SW 1271 (cell line): ENCODE measurements at regions not wholly inside any gene's neighbourhood (a gene's known extent, or its start where the extent isn't known, plus 50 kb on each side); places are given as distances from the start of the nearest gene placed in this dataset.
A peak's percentile ranks its signal among the peaks of the same experiment; 100 is the strongest.

ENCODE experiments used
- DNase-seq, 2 experiments: peaks; one replicate each; lab custom pipeline; 2025; lab: John Stamatoyannopoulos, UW

DNA sequence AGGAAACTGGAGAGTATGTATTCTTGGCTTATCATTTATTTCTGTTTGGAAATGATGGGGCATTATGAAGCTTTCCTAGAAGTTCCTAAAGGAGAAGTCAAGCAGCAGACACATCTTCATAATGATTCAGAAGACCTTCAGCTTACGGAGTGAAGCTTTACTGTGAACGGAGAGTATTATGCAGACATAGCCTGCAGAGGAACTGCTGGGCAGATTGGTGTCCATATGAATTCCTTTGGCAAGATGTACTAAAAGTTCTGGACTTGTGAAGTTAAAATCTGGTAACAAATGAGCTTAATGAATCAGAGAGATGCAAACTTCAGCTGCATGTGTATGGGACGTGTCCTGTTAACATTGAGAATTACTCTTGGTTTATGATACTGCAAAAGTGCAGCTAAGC lies 60.1 kb downstream of the NABP1 start:
- DNase-seq = no peak

DNA sequence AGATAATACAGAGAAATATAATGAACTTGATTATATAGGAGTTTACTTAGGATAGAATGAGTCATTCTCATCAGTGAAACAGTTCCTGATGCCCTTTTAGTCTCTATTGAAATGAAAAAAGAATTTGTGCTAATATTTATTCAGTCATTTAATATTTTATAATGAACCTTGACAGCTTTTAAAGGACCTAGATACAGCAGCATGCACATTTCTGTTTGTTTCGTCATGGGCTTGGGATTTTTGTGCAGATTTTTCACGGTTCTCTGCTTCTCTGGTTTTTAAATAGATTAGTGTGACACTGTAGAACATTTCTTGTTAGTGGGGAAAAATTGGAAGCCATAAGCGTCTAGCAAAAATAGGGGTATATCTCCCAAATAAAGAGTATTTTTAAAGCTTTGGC lies 60.7 kb downstream of the NABP1 start:
- no peak for DNase-seq

DNA sequence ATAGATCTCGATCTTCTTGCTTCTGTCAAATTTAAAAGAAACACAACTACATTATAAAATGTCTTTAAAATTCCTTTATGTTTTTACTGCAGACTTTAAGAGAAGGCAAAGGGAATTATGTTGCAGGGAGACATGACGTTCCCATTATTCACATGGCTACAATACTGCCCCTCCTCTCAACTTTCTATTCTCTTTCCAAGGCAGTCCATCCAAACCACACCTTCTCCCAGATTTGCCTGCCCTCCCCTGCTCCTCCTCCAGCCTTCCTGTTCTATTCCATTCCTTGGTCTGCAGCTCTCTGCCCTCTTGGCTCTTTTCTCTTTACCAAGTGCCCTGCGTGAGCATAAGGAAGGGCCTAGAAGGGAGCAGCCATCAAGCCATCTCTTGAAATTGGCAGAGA lies 61.3 kb downstream of the NABP1 start:
- no peak for DNase-seq

DNA sequence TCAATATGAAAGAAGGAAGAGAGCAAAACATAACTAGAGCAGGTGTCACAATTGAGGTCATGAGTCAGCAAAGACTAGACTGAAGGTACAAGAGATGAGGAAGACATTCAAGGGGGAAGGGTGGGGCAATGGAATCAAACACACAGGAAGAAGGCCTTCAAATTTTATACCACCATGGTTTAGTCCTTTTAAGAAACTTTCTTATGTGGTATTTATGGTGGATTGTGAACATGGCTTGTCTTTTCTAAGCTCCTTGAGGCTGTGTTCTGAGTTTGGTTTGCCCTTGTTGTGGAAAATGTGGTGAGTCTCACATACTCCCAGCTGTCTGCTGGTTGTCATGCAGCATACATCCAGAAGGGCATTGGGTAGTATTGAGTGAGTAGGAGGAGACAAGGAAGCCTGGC lies 62.1 kb downstream of the NABP1 start:
- no peak for DNase-seq

DNA sequence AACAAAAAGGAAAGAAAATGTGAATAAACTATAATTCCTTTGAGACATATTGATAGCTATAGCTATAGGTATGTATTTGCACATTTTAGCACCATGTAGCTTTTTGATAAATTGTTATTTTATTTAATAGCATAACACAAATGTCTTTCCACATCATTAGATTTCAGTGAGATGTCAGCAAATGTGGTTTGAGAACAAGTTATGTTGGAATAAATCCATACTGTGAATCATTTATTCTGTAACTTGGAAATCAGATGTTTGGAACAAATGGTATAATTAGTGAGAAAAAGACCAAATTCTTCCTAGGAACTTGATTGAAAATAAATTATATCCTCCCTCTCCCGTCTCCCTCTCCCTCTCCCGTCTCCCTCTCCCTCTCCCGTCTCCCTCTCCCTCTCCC lies 62.8 kb downstream of the NABP1 start:
- no peak for DNase-seq

DNA sequence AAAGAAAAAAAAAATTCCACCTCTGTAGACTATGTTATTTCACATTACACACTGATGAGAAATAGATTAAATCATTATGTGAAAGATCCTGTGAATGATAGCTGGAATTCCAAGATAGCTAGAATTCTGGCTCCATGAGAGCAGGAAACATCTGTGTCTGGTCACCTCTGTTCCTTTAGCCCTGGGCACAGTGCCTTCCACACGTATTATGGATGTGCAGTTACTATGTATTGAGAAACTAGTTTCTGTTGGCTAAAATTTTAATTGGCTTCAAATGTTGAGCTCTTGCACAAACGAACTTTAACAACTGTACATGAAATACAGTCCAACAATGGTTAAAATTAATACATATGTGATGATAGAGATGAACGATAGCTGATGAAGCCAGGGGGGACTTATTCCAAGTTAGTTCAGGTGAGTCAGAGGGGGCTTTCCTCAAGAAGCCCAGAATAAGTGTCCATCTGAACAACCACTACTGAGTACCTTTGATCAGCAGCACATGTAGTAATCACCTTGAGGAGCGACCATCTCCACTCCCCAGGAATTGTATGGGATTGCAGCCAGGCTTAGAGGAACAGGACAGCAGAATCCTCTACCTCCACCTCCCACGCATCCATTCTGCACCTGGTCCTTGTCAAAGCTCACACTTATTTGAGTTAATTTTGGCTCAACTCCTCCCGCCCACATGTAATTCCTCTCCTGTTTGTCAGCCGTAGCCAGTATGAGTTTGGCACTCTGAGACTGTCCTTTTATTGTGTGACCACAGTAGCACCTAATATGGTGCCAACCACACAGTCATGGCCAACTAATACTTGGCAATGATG lies 68.6 kb downstream of the NABP1 start:
- no peak for DNase-seq

DNA sequence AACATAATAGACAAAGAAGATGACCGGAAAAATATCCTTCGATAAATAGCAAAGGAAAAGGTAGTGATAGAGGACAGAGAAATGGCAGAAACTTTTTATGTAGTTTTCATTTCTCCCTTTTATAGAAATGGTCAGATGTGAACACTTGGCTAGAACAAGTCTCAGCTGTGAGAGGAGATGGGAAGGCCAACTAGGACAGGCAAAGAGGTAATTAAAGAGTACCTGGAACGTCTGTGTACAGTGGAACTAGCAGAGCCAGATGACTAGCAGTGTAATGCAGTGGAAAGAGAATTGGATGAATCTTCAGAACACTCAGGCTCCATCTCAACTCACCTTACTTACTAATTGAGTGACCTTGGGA lies 69.2 kb downstream of the NABP1 start:
- no peak for DNase-seq

DNA sequence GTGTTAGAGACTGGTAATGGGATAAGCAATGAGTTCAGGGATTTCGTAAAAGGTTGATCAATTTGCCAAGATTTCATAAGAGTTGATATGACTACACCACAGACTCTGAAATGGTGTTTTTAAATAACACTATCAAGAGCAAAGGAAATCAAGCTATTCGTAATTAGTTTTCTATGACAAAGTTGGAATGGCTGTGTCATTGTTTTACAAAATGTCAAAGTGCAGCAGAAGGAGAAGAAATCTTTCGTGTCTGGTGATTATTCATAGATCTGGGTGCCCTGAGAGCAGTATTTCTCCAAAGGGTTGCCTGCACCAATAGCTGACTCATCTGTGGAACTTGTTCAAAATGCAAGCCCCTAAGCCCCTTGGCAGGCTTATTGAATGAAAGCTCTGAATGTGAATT lies 70.1 kb downstream of the NABP1 start:
- no peak for DNase-seq

DNA sequence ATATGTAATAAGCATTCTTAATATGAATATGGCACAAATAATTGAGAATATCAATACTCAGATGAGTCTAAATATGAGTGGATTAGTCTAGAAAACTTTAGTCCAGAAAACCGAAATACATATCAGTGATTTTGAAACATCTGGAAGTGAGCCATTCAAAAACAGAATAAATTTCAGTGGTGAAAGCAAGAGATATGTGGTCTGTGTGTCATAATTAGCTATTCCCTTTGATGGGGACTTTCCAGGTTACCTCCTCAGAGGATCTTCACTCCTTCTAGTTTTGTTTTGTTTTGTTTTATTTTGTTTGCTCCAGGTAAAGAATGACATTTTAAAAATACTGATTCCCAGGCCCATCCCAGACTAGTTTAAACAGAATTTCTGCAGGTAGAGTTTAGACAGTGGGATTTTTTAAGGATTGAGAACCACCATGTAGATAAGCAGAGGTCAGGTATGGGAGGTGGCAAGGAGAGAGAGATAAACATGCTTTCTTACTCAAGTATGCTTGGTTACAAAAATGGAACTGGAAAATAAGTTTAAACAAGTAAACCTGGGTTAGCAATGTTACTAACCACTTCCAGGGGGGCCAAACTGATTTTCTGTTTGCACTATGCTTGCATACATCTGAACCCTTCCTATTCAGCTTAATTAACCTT lies 70.7 kb downstream of the NABP1 start:
- DNase-seq = no peak

DNA sequence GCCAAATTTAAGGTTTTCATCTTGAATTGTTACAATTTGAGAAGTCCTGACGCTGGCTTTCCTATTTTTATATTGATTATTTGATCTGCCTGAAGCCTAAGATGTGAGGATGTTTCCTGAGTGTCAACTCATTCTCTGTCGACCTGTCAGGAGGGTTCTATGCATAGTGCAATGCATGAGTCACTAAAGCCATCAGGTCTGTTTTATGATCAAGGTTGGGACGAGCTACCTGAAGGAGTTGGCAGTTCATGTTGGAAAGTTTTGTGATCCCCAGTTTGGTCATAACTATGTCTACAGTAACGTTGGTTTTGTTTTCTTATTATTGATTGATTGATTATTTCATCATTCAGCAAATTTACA lies 71.2 kb downstream of the NABP1 start:
- DNase-seq = no peak

DNA sequence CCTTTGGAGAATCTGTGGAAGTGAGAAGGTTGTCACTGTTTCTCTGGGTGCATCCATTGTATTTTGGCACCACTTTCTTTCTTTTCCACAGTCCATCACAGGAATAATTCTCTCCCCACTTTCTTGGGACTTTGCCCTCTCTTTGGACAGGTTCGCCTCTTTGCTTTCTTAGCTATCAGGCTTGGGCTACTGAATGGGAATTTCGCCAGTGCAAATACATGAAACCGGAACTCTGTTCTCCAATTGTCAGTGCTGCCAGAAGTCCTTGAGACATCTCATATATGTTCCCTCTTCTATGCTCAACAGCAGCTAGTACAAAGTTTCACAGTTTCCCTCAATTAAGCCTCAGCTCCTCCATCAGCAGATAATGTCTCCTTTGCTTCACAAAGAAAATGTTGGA lies 76.2 kb downstream of the NABP1 start:
- DNase-seq = no peak

DNA sequence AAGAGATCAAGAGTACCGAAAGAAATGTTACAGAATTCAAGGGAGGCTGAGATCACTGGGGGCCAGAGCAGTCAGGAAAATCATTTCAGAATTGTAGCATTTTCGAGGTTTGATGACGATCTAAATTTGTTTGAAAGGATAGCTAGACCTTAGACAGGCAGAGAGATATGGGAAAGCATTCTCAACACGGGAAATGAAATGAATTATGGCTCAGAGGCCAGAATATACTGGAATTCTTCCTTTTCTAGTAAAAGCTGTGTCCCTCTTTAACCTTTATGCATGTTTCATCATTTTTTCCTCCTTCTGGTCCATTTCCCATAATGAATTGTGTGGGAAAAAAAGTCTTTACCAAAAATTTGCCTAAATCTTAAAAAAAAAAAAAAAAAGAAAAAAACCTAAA lies 78.8 kb downstream of the NABP1 start:
- no peak for DNase-seq

DNA sequence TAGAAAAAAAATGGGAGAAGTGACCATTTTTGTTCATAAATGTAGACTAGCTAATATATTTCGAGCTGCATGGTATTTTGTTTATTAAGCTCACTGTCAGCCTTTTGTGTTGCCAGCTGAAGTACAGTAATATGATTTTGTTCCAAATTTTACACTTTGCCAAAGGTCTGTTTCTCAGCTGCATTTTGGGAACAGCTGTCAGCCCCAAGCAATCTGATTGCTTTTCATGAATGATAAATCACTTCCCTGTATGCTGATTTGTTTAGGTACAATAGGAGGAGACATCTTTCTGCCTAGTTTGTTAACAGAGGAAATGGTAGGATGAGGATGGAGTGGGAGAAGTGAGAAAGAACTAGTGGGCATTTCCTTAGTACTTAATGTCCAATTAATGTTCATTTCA lies 79.3 kb downstream of the NABP1 start:
- no peak for DNase-seq

DNA sequence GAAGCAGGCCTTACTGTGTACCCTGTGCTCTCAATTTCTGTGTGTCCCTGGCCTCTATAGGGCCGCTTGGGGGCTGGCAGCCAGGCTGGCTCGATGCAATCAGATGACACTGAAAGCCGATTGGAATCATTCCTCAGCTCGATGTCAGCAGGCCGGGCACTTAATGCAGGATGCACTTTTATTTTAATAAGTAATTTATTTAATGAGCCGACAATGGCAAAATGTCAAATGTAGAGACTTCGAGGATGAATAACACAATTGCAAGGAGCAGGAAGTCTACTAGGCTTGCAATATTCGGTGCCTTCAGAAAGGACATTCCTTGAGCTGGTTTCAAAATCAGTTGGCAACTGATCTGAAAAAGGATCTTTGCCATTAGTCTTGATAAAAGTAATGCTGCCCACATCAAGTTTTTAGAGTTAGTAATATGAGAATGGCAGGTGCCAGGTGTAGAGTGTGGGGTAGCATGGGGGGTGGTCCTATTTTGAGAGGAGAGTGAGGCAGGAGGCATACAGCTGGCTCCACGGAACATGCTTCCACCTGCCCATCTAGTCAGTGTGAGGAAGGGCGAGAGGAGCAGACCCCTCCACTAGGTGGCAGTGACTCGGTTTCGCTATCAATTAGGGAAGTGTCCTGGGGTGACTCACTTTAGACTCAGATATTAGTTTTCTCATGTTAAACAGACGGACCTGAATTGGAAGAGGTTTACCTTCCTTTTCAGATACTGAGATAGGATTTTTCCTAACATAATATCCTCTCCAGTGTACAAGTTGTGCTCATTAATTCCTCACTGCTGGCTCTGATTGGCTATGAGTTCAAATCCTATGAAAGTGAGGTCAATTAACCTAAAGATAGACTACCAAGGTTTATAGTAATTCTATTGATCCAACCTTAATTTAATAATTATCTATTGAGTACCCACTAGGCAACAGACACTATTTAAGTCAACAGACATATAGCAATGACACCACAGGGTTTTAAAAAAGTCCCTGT lies 80.9 kb downstream of the NABP1 start:
- peak; percentile 30 to 73 for DNase-seq

DNA sequence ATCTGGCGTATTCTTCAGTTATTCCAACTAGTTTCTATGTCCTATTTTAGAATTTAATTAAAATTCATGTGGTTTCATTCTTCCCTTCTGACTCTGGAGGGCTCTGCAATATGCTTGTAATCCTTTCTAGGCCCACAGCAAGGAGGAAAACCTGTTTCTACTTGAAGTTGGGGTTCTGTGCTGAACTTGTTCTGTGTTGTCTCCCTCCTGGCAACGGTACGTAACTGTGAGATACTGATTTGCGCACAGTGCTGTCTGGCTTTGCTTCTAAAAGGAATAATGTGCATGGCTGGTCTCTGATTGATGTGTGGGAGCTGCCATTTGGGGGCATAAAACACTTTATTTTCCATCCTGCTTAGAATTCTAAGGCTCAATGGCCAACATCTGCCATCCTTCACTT lies 81.7 kb downstream of the NABP1 start:
- no peak for DNase-seq

DNA sequence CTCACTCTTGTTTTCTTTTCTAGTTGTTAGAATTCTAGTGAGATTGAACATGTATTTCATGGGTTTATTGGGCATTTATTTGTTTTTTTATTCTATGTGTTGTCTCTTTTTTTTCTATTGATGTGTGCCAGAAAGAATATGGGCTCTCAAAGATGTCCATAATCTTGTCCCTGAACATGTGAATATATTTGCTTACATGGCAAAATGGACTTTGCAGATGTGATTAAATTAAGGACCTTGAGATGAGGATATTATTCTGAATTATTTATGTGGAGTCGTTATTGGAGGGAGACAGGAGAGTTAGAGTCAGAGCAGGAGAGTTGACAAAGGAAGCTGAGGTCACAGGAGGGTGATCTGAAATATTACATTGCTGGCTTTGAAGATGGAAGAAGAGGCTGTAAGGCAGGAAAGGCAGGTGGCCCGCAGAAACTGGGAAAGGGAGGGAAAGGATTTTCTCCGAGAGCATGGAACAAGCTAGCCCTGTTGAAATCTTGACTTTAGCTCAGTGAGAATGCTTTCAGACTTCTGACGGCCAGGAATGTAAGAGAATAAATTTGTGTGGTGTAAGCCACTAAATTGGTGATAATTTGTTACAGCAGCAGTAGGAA lies 82.8 kb downstream of the NABP1 start:
- no peak for DNase-seq

DNA sequence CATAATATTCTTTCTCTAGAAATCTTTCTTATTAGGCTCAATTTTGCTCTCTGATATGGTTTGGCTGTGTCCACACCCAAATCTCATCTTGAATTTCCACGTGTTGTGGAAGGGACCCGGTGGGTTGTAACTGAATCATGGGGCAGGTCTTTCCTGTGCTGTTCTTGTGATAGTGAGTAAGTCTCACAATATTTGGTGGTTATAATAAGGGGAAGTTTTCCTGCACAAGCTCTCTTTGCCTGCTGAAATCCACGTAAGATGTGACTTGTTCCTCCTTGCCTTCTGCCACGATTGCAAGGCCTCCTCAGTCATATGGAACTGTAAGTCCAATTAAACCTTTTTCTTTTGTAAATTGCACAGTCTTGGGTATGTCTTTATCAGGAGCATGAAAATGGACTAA lies 73.8 kb downstream of the CAVIN2 start:
- DNase-seq = no peak

DNA sequence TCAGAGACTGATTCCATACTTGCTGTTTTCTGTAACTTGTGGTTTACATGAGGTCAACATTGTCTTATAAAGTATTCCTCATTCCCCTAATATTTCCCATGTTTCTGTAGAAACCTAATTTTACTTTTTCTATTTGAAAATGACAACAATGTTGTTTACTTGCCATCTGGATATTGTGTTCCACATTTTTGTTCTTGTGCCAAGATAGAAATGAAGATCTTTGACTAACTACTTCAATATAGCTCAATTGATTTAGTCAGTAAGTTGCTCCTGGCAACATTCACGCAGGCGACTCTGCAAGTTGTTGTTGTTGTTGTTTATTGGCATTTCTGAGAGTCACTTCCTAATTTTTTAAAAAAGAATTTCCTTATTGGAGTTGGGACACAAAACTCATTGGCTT lies 69.5 kb downstream of the CAVIN2 start:
- DNase-seq = no peak

DNA sequence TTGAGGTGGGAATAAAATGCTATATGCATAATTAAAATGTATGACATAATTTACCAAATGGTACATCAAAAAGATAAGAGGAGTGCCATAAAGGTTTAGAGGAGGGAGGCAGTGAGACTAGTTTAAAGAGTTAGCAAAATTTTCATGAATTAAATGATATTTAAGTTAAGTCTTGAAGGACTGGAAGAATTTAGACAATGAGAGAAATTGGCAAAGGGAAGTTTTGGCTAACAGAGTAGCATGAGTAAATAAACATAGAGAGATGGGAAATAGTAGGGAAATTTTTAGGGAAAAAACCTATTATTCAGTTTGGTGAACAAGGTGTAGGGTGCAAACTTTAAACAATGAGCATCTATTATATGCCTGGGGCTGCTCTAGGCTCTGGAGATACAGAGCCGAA lies 68.8 kb downstream of the CAVIN2 start:
- no peak for DNase-seq

DNA sequence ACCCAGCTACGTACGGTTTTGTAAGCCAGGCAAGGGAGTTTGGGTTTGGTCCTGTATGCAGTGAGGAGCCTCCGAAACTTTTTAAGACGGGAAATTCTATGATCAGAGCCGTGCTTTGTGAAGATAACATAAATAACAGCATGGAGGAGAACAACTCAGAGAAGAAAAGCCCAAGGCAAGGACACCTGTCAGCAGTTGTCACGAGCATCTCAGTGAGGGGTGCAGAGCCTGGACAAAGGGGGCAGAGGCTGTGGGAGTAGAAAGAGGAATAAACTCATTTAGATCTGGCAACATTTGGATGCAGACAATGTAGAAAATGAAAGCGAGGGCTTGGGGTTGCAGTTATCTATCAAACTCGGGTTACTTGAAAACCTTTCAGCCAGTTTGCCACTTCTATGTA lies 64.5 kb downstream of the CAVIN2 start:
- DNase-seq = no peak

DNA sequence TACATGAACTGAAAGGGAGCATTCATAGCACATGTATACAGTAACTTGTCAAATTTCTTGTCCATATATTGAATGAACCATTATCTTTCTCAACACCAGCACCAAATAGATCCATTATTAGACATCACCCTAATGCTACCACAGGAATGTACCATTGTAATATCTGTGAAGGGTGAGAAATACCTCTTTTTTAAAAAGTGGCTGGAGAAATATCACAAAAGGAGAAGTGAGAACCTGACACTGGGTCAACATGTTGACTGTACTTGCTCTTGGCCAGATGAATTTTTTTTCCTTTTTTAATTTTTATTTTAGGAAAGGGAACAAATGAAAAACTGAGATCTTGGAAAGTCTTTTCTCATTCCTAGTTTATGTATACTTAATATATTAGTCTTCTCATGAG lies 63.5 kb downstream of the CAVIN2 start:
- no peak for DNase-seq
